Gastrocnemius medialis (tissue), 4 donors: ENCODE measurements at regions not wholly inside any gene's neighbourhood (a gene's known extent, or its start where the extent isn't known, plus 50 kb on each side); places are given as distances from the start of the nearest gene placed in this dataset.
A peak's percentile ranks its signal among the peaks of the same experiment; 100 is the strongest.
"Not testable (repeated sequence)": the region's sequence is repeated elsewhere in the genome, so short reads cannot be mapped to it uniquely, and the experiment has no call there.

ENCODE experiments used
- ATAC-seq, 2 donors: fragments of 150-250 bp; one replicate each; pipeline ENCODE4 v1.9.1; 2016
- DNase-seq, 2 donors: peaks; one replicate each; pipeline ENCODE4 v3.0.0-alpha.2; 2019
- H3K27ac ChIP-seq, 4 donors: fragments of 200-600 bp; sonication (generic); 1 replicate in 1 of 4; 2 replicates in 3 of 4; pipeline ENCODE4 v1.5.1; 2016 to 2018; ENCODE audit warnings: mild to moderate bottlenecking in 2 of 4, moderate library complexity in 1 of 4
- H3K27me3 ChIP-seq, 3 donors: fragments of 200-600 bp; sonication (generic) in 2 of 3; 1 replicate in 1 of 3; 2 replicates in 2 of 3; pipeline versions ENCODE4 v1.5.1 to v1.6.0; 2016 to 2019; ENCODE audit warnings: mild to moderate bottlenecking in 1 of 3, moderate library complexity in 1 of 3
- H3K36me3 ChIP-seq, 2 donors: fragments of 200-600 bp; sonication (generic) in 1 of 2; one replicate each; pipeline ENCODE4 v1.5.1; 2017 to 2018
- H3K4me1 ChIP-seq, 2 donors: fragments of 200-600 bp; sonication (generic) in 1 of 2; one replicate each; pipeline ENCODE4 v1.5.1; 2016 to 2017; ENCODE audit warnings: mild to moderate bottlenecking in 2 of 2
- H3K4me3 ChIP-seq, 4 donors: fragments of 200-600 bp; sonication (generic) in 3 of 4; 1 replicate in 1 of 4; 2 replicates in 3 of 4; pipeline ENCODE4 v1.5.1; 2016 to 2019; ENCODE audit warnings: mild to moderate bottlenecking in 2 of 4
- H3K9me3 ChIP-seq, 3 donors: fragments of 200-600 bp; sonication (generic) in 2 of 3; 1 replicate in 1 of 3; 2 replicates in 2 of 3; pipeline ENCODE4 v1.5.1; 2016 to 2019
- CTCF ChIP-seq, 5 experiments: fragments of 450-650 bp in 3 of 5; fragments of 200-600 bp in 2 of 5; sonication (generic) in 2 of 5; IDR thresholded peaks in 4 of 5; conservative IDR thresholded peaks in 1 of 5; 1 replicate in 4 of 5; 2 replicates in 1 of 5; pipeline ENCODE4 v1.5.1; 2016 to 2019; ENCODE audit warnings: antibody characterized with exemption in 5 of 5, mild to moderate bottlenecking in 3 of 5, moderate library complexity in 3 of 5
- POLR2A ChIP-seq, 2 donors: fragments of 450-650 bp; IDR thresholded peaks; one replicate each; pipeline ENCODE4 v1.6.1; 2017; ENCODE audit warnings: antibody characterized with exemption in 2 of 2, mild to moderate bottlenecking in 2 of 2, moderate library complexity in 2 of 2
- in situ Hi-C, 4 donors: fragments of 200-750 bp; cut with MboI; loops; one replicate each; pipeline versions ENCODE4 v1.15.0 to v1.8.0; 2017; ENCODE audit warnings: low sequenced_read_pairs in 4 of 4
- intact Hi-C: fragments of 100-400 bp; cut with DNase I; formaldehyde crosslinking; loops from one replicate; pipeline ENCODE4 v1.15.1; 2023; ENCODE audit warnings: low total_unique reads

- DNase-seq (no peak), ATAC-seq (no peak)
- H3K9me3 ChIP-seq: no peaks in the 10 kb centered on the region
- no peaks in the 10 kb centered on the region for H3K4me1 ChIP-seq
- no peak overlapping the region for H3K4me3 ChIP-seq
- H3K27me3 ChIP-seq: no peaks in the 10 kb centered on the region
- H3K27ac ChIP-seq: no peak overlapping the region
- in situ Hi-C loops (loop anchor here in 3 of 4 donors (10.0 to 25.0 kb wide), 3 partner anchors 346 to 884 kb away; no protein-coding TSS in a partner anchor), intact Hi-C loops (no loop called here)
- TF ChIP-seq CTCF (IDR thresholded peaks at IDR 0.05 in 4 of 5, conservative IDR thresholded peaks at IDR 0.05 in 1 of 5): no peak
- TF ChIP-seq POLR2A (IDR thresholded peaks at IDR 0.05): no peak
- no peaks in the 10 kb centered on the region for H3K36me3 ChIP-seq
These were observed 60.2 kb downstream of the LSMEM1 start for GRCh38 chr7:112540839-112541577.

- no peak for DNase-seq
- Histone ChIP-seq H3K36me3 (no peaks in the 10 kb centered on the region), H3K4me3 (no peak overlapping the region), H3K27ac (no peak overlapping the region), H3K27me3 (no peaks in the 10 kb centered on the region), H3K9me3 (no peaks in the 10 kb centered on the region), H3K4me1 (no peaks in the 10 kb centered on the region)
- ATAC-seq: no peak
- TF ChIP-seq CTCF (IDR thresholded peaks at IDR 0.05 in 4 of 5, conservative IDR thresholded peaks at IDR 0.05 in 1 of 5): no peak
- TF ChIP-seq POLR2A (IDR thresholded peaks at IDR 0.05): no peak
- intact Hi-C loops: no loop called here
- in situ Hi-C loops: loop anchor here in 3 of 4 donors (10.0 to 25.0 kb wide), 3 partner anchors 340 to 878 kb away; no protein-coding TSS in a partner anchor
These were observed 66.1 kb downstream of the LSMEM1 start for GRCh38 chr7:112546723-112547513.

GRCh38 chr7:112547916-112548315 is 67.1 kb downstream of the LSMEM1 start:
- Histone ChIP-seq H3K9me3 (no peaks in the 10 kb centered on the region), H3K27me3 (no peaks in the 10 kb centered on the region), H3K36me3 (no peaks in the 10 kb centered on the region), H3K4me1 (no peaks in the 10 kb centered on the region), H3K27ac (no peak overlapping the region), H3K4me3 (no peak overlapping the region)
- ATAC-seq (no peak), DNase-seq (no peak)
- intact Hi-C loops: no loop called here
- in situ Hi-C loops: loop anchor here in 3 of 4 donors (10.0 to 25.0 kb wide), 3 partner anchors 339 to 877 kb away; no protein-coding TSS in a partner anchor
- TF ChIP-seq POLR2A (IDR thresholded peaks at IDR 0.05): no peak
- TF ChIP-seq CTCF (IDR thresholded peaks at IDR 0.05 in 4 of 5, conservative IDR thresholded peaks at IDR 0.05 in 1 of 5): no peak

- in situ Hi-C loops (loop anchor here in 2 of 4 donors (25.0 kb wide), 2 partner anchors 862 to 1162 kb away; no protein-coding TSS in a partner anchor), intact Hi-C loops (loop anchor here (5.0 to 10.0 kb wide), 2 partner anchors 344 to 872 kb away; no protein-coding TSS in a partner anchor)
- H3K27ac ChIP-seq: no peak overlapping the region
- peak in 1 of 2 donors; percentile 69 for ATAC-seq
- TF ChIP-seq POLR2A (IDR thresholded peaks at IDR 0.05): no peak
- peak; percentile 59 to 92 (median 82) for TF ChIP-seq CTCF (IDR thresholded peaks at IDR 0.05 in 4 of 5, conservative IDR thresholded peaks at IDR 0.05 in 1 of 5)
- no peaks in the 10 kb centered on the region for H3K27me3 ChIP-seq
- H3K4me3 ChIP-seq: no peak overlapping the region
- no peaks in the 10 kb centered on the region for H3K4me1 ChIP-seq
- H3K36me3 ChIP-seq: no peaks in the 10 kb centered on the region
- H3K9me3 ChIP-seq: no peaks in the 10 kb centered on the region
- DNase-seq: no peak
These were observed 69.8 kb downstream of the LSMEM1 start for GRCh38 chr7:112550468-112551060.

- ATAC-seq, H3K4me1 ChIP-seq, H3K4me3 ChIP-seq, H3K27ac ChIP-seq, H3K36me3 ChIP-seq, H3K9me3 ChIP-seq, H3K27me3 ChIP-seq, DNase-seq: not testable (repeated sequence)
- in situ Hi-C loops (loop anchor here in 2 of 4 donors (25.0 kb wide), 2 partner anchors 861 to 1161 kb away; no protein-coding TSS in a partner anchor), intact Hi-C loops (loop anchor here (5.0 to 10.0 kb wide), 2 partner anchors 343 to 871 kb away; no protein-coding TSS in a partner anchor)
These were observed 70.7 kb downstream of the LSMEM1 start for GRCh38 chr7:112551521-112551920.
